HepG2 (cell line): ENCODE measurements at regions not wholly inside any gene's neighbourhood (a gene's known extent, or its start where the extent isn't known, plus 50 kb on each side); places are given as distances from the start of the nearest gene placed in this dataset.

Source experiments
- ATAC-seq: fragments of 200-7000 bp; cut with Tn5 transposase; 3 replicates; pipeline ENCODE4 v1.9.1; 2020; ENCODE audit warnings: mild to moderate bottlenecking, moderate library complexity
- BruUV-seq: library from RNA; stranded (reverse); fragments of 400-500 nt; replicated peaks from 2 replicates; lab custom pipeline; 2021; lab: Mats Ljungman, UMichigan
- CTCF ChIA-PET: fragments of 300-600 bp; formaldehyde crosslinking; extraction: SDS; loops from one replicate; lab custom pipeline; 2021; ENCODE audit warnings: low total read pairs, inconsistent platforms, low intra/inter-chr PET ratio; lab: Yijun Ruan, JAX
- POLR2A ChIA-PET: fragments of 350-600 bp; sonication (Branson Sonifier 250); formaldehyde crosslinking; loops from one replicate; lab custom pipeline; 2020; ENCODE audit warnings: antibody characterized with exemption, inconsistent platforms; lab: Yijun Ruan, JAX
- DNase-seq: peaks from one replicate; pipeline ENCODE4 v3.0.0-alpha.2; 2015; ENCODE audit warnings: low spot score
- FAIRE-seq: peaks from 3 replicates; lab custom pipeline; 2011; peaks lifted over from hg19 to GRCh38; lab: Jason Lieb, UNC
- H2AFZ ChIP-seq: one replicate; pipeline ENCODE4 v1.6.1; 2011; ENCODE audit warnings: low read length, inconsistent platforms
- H3K27ac ChIP-seq: fragments of 300-600 bp; 3 replicates; pipeline ENCODE4 v1.8.0; 2011; ENCODE audit warnings: mixed run types, mild to moderate bottlenecking, mixed read lengths, low read length, inconsistent platforms; ENCODE audit not compliant: insufficient read depth; ENCODE audit errors: extremely low read length
- H3K27me3 ChIP-seq, 2 experiments: fragments of 200-600 bp in 1 of 2; 2 replicates in 1 of 2; 3 replicates in 1 of 2; pipeline versions ENCODE4 v1.6.0 to v1.8.0; 2011; ENCODE audit warnings: low read length in 2 of 2, mild to moderate bottlenecking in 2 of 2, moderate library complexity in 2 of 2, inconsistent platforms in 1 of 2; ENCODE audit not compliant: insufficient read depth in 2 of 2, control insufficient read depth in 1 of 2
- H3K36me3 ChIP-seq, 2 experiments: fragments of 200-600 bp in 1 of 2; replicated peaks in 1 of 2; 2 replicates in 1 of 2; 3 replicates in 1 of 2; pipeline versions ENCODE4 v1.5.1 to v1.8.0; 2011; ENCODE audit warnings: low read length in 2 of 2, inconsistent platforms in 1 of 2; ENCODE audit not compliant: insufficient read depth in 2 of 2, control insufficient read depth in 1 of 2
- H3K4me1 ChIP-seq: 2 replicates; pipeline ENCODE4 v1.5.1; 2012; ENCODE audit warnings: low read length, inconsistent platforms; ENCODE audit not compliant: insufficient read depth
- H3K4me2 ChIP-seq: 2 replicates; pipeline ENCODE4 v1.6.0; 2011; ENCODE audit warnings: low read depth, low read length, inconsistent platforms
- H3K4me3 ChIP-seq, 3 experiments: fragments of 200-600 bp in 1 of 3; sonication (generic), shearing (Covaris generic) in 1 of 3; replicated peaks in 1 of 3; 2 replicates each; pipeline ENCODE4 v1.5.1; 2011 to 2016; ENCODE audit warnings: low read length in 3 of 3, inconsistent platforms in 2 of 3, low read depth in 2 of 3, mild to moderate bottlenecking in 2 of 3, control low read depth in 1 of 3, mixed read lengths in 1 of 3; ENCODE audit not compliant: insufficient read depth in 1 of 3
- H3K79me2 ChIP-seq: one replicate; pipeline ENCODE4 v1.6.1; 2011; ENCODE audit warnings: low read length, inconsistent platforms; ENCODE audit not compliant: insufficient read depth
- H3K9ac ChIP-seq: 2 replicates; pipeline ENCODE4 v1.6.0; 2011; ENCODE audit warnings: mild to moderate bottlenecking, low read depth, low read length, inconsistent platforms; ENCODE audit not compliant: insufficient read depth
- H3K9me3 ChIP-seq: 2 replicates; pipeline ENCODE4 v1.5.1; 2012; ENCODE audit warnings: mild to moderate bottlenecking, low read length
- H4K20me1 ChIP-seq: 2 replicates; pipeline ENCODE4 v1.6.0; 2011; ENCODE audit warnings: inconsistent platforms, mild to moderate bottlenecking, low read length, moderate library complexity; ENCODE audit not compliant: insufficient read depth
- HCFC1 ChIP-seq: fragments of 150-350 bp; IDR thresholded peaks from 2 replicates; pipeline ENCODE4 v1.6.1; 2014; ENCODE audit warnings: low read depth, low read length
- JDP2 ChIP-seq: sonication (generic); formaldehyde crosslinking; IDR thresholded peaks from 2 replicates; pipeline ENCODE4 v1.8.1; 2022; ENCODE audit warnings: missing genetic modification reagents, borderline replicate concordance
- KAT8 ChIP-seq: IDR thresholded peaks from 2 replicates; pipeline ENCODE4 v1.6.1; 2016; ENCODE audit warnings: missing genetic modification reagents, missing compliant biosample characterization
- RNF2 ChIP-seq: fragments of 450-650 bp; conservative IDR thresholded peaks from 2 replicates; pipeline ENCODE4 v1.6.1; 2016; ENCODE audit warnings: low read depth
- TAF1 ChIP-seq: sonication (generic); formaldehyde crosslinking; IDR thresholded peaks from 2 replicates; pipeline ENCODE4 v1.4.0; 2020; ENCODE audit warnings: missing genetic modification reagents
- YY1 ChIP-seq: IDR thresholded peaks from 2 replicates; pipeline ENCODE4 v1.6.1; 2011; ENCODE audit warnings: low read length, low read depth, moderate library complexity, mild to moderate bottlenecking; ENCODE audit not compliant: insufficient read depth, insufficient replicate concordance
- ZBTB14 ChIP-seq: sonication (generic); formaldehyde crosslinking; IDR thresholded peaks from 2 replicates; pipeline ENCODE4 v1.4.0; 2020; ENCODE audit warnings: missing genetic modification reagents
- ZBTB21 ChIP-seq: sonication (generic); formaldehyde crosslinking; IDR thresholded peaks from 2 replicates; pipeline ENCODE4 v1.4.0; 2020; ENCODE audit warnings: missing genetic modification reagents
- ZNF264 ChIP-seq: sonication (generic); formaldehyde crosslinking; IDR thresholded peaks from 2 replicates; pipeline ENCODE4 v1.4.0; 2020; ENCODE audit warnings: missing genetic modification reagents
- ZNF382 ChIP-seq: sonication (generic); formaldehyde crosslinking; IDR thresholded peaks from 2 replicates; pipeline ENCODE4 v1.5.0; 2020; ENCODE audit warnings: missing genetic modification reagents, mild to moderate bottlenecking, borderline replicate concordance
- ZNF766 ChIP-seq: sonication (generic); formaldehyde crosslinking; IDR thresholded peaks from 2 replicates; pipeline ENCODE4 v1.5.0; 2020; ENCODE audit warnings: missing genetic modification reagents, borderline replicate concordance
- WGBS: methylation state at CpG from one replicate; pipeline ENCODE4 v1.1.6; 2017; ENCODE audit warnings: low lambda C conversion rate; 5-methylcytosine and 5-hydroxymethylcytosine counted together
- in situ Hi-C: cut with HindIII; loops from 2 replicates; pipeline ENCODE4 v1.10.0; 2017; ENCODE audit warnings: low pct_unique_long_range_greater_than_20kb; ENCODE audit not compliant: extremely low pct_ligation_motif_present
- intact Hi-C: fragments of 100-400 bp; cut with micrococcal nuclease; formaldehyde crosslinking; loops from one replicate; pipeline ENCODE4 v1.10.0; 2022; ENCODE audit not compliant: unreplicated experiment

GRCh38 chr12:83980398-83980797, 932.2 kb downstream of the SLC6A15 start (continued):
- TF ChIP-seq ZBTB14 (CRISPR knock-in tag) (no peak), JDP2 (CRISPR knock-in tag) (no peak)

- WGBS, result 0% methylated on average over 2 of the region's 2 CpGs
- CTCF ChIA-PET, result no interaction called here
- Histone ChIP-seq H3K36me3 (no peaks in the 10 kb centered on the region), H3K27ac (no peak overlapping the region), H4K20me1 (no peaks in the 10 kb centered on the region)
- no peak for FAIRE-seq
- intact Hi-C loops, result no loop called here
- TF ChIP-seq TAF1 (CRISPR knock-in tag) (no peak), KAT8 (CRISPR knock-in tag) (no peak), ZNF264 (CRISPR knock-in tag) (no peak), RNF2 (no peak), ZNF382 (CRISPR knock-in tag) (no peak), HCFC1 (no peak), YY1 (no peak), ZBTB21 (CRISPR knock-in tag) (no peak), ZNF766 (CRISPR knock-in tag) (no peak)
- TF ChIP-seq, all 625 proteins: peak for 0
- ATAC-seq (no peak), DNase-seq (no peak)
- Histone ChIP-seq H3K4me1 (no peaks in the 10 kb centered on the region), H3K4me3 (no peak overlapping the region), H3K79me2 (no peaks in the 10 kb centered on the region), H3K27me3 (no peaks in the 10 kb centered on the region), H3K9ac (no peak overlapping the region), H3K9me3 (no peaks in the 10 kb centered on the region), H3K4me2 (no peak overlapping the region), H2AFZ (no peak overlapping the region)
- POLR2A ChIA-PET, result no interaction called here
- in situ Hi-C loops, result no loop called here
- no TSS peak for BruUV-seq
These were observed 932.8 kb downstream of the SLC6A15 start for GRCh38 chr12:83979785-83980184.
